ENCODE measurements at regions not wholly inside any gene's neighbourhood (a gene's known extent, or its start where the extent isn't known, plus 50 kb on each side); places are given as distances from the start of the nearest gene placed in this dataset.
"Not testable (repeated sequence)": the region's sequence is repeated elsewhere in the genome, so short reads cannot be mapped to it uniquely, and the experiment has no call there.

GRCh38 chr11:24233041-24233440, 263.8 kb upstream of the LUZP2 start:
- DNase-seq, result no peak

- DNase-seq, result no peak
These were observed 261.9 kb upstream of the LUZP2 start for GRCh38 chr11:24234822-24235508.

- DNase-seq, result no peak
These were observed 257.8 kb upstream of the LUZP2 start for GRCh38 chr11:24238771-24239645.

GRCh38 chr11:24239930-24240329, 256.9 kb upstream of the LUZP2 start:
- DNase-seq, result no peak

DNA sequence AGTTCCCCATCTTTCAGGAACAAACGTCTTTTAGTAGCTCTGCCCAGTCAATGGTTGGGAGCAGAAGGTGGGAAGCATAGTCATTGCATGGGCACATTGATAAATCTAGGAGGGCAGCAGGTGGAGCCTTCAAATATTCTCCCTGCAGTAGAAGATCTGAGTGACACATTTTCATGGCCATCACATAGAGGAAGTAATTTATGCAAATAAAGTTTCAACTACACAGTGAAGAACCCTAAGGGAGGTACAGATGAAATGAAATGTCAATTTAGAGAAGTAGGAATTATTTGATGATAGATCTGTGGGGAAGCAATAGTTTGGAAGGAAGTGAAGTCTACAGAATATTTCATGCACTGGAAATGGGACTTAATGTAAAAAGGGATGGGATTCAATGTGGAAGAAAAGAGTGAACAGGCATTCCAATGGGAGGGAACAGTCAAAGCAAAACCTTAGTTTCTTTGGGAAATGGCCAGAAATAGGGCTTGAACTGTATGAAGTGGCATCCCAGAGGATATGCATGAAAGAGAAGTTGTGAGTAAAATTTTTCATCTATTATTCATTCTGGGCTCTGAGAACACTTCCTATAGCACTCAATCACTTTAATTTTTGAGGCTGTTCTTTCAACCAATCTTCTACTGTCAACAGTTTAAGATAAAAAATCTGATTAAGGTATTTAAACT, 256.2 kb upstream of the LUZP2 start:
- no peak for DNase-seq

DNA sequence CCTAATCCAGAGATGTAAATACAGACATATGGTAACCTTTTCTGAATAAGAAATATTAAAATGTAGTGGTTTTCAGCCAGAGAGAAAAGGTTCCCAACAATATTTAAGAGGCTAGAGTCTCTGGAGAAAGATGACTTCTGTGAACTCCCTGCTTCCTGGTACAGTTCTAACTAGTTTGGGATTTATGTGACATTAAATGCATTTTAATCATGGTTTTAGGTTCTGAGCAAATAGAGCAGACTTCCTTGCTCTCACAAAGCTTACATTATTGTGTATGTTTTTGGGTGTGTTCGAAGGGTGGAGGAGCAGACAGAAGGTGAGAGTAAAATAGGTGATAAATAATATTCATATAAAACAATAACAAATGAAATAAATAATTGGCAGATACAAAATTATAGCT, 250.1 kb upstream of the LUZP2 start:
- DNase-seq, result no peak

DNA sequence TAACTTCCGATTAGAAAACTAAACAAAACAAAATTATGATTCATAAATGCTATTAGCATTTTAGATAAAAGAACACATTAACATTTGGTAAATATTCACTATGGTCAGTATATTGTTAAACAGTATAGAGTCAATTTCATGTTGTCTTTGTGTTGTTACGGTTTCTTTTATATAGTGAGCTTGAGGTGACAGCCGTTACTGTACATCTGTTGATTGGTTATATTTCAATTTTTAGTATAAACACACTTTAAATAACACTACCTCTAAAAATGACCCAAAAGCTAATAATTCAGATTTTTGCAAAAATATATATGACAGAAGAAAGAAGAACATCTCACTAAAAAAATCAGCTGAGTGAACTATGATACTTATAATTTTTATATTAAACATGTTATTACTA, 249.0 kb upstream of the LUZP2 start:
- no peak for DNase-seq

GRCh38 chr11:24249921-24250320, 246.9 kb upstream of the LUZP2 start:
- no peak for DNase-seq

DNA sequence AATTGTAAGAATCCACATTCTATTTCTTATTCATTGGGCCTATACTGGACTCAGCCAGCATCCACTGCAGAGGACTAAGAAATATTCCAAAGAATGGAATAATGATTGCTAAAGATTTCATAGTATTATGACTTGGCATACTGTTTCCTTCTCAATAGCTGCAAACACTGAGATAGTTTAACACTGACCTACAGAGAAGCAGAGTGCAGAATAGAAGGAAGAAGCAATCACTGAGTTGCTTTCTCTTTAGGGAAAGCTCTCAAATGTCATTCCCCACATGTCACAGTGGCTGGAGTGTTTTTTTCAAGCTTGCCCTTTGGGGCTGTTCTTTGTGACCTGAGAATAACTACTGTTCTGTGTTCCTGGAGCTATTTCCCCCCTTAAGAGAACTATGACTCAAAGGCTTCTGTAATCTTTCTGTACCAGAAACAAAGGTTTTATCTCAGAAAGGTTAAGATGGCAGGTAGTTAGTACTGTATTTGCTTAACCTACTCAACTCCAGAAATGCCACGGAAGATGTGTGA, 243.6 kb upstream of the LUZP2 start:
- no peak for DNase-seq

GRCh38 chr11:24264868-24265267, 232.0 kb upstream of the LUZP2 start:
- no peak for DNase-seq

DNA sequence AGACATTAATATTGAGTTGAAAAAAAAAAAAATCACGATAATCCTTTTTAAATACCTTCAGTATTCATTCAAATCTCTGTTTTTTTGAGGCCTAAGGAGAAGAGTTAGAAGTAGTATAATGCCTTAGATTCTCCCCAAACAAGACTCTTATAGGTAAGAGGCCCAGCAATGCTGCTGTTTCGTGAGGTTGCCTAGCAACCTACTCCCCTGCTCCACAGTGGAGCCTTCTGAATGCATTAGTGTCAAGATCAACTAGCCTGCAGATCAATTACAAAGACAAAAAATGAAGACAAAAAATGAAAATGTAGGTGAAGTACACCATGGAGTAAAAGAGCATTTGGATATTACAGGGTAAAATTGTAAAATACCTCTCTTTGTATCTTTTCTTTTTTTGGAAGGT, 229.8 kb upstream of the LUZP2 start:
- no peak for DNase-seq

GRCh38 chr11:24271798-24272197, 225.1 kb upstream of the LUZP2 start:
- no peak for DNase-seq

DNA sequence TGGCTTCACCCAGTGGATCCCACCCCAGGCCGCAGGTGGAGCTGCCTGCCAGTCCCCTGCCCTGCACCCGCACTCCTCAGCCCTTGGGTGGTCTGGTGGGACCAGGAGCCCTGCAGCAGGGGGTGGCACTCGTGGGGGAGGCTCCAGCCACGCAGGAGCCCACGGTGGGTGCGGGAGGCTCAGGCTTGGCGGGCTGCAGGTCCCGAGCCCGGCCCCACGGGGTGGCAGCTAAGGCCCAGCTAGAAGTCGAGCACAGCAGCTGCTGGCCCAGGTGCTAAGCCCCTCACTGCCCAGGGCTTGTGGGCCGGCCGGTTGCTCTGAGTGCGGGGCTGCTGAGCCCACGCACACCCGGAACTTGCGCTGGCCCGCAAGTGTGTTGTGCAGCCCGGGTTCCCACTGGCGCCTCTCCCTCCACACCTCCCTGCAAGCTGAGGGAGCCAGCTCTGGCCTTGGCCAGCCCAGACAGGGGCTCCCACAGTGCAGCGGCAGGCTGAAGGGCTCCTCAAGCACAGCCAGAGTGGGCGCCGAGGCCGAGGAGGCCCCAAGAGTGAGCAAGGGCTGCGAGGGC, 222.6 kb upstream of the LUZP2 start:
- DNase-seq, result not testable (repeated sequence)

DNA sequence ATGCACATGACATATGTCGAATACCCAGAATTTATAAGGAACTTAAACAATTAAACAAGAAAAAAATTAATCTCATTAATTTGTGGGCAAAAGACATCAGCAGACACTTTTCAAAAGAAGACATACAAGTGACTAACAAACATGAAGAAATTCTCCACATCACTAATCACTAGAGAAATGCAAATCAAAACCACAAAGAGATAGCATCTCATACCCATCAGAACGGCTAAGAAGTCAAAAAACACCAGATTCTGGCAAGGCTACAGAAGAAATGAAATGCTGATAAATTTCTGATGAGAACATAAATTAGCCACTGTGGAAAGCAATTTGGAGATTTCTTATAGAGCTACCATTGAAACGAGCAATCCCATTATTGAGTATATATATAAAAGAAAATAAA, 210.6 kb upstream of the LUZP2 start:
- DNase-seq, result no peak

GRCh38 chr11:24289301-24289700, 207.6 kb upstream of the LUZP2 start:
- DNase-seq, result no peak

GRCh38 chr11:24293964-24294363, 202.9 kb upstream of the LUZP2 start:
- no peak for DNase-seq

GRCh38 chr11:24295360-24295759, 201.5 kb upstream of the LUZP2 start:
- DNase-seq, result no peak

- DNase-seq, result no peak
These were observed 199.4 kb upstream of the LUZP2 start for GRCh38 chr11:24297461-24297860.

DNA sequence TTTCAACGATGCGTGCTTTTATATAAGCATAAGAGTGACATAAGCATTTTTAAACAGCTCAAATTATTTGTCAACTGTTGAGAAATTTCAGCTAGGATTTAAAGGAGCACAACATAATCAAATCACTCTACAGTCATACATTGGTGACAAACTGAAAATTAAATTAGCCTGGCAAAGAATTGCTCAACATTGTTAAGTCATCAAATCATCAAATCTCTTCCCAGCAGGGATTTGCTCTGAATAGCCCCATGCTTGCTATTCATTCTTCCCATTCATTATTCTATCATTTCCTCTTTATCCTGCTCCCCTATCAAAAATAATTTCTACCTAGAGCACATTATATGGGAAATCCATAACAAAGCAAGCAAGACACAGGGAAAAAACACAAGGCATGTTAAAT, 198.7 kb upstream of the LUZP2 start:
- DNase-seq, result no peak

DNA sequence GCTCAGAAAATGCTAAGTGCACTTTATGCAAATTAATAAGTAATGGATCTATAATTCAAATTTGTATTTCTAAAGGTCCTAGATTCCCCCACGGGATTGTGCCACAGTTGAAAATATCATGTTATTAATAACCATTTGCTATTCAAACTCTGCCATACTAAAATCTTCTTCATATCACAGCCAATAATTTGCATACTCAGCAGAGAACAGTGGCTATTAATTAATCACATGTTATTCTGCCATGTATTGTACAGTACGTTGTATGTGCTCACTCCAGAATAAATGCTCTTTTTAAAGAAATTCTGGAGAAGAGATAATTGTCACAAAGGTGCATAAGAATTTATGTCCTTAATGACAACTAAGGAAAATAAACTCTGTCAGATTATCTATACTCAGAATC, 184.9 kb upstream of the LUZP2 start:
- no peak for DNase-seq

GRCh38 chr11:24312464-24313238, 184.2 kb upstream of the LUZP2 start:
- peak; percentile 0 for DNase-seq

DNA sequence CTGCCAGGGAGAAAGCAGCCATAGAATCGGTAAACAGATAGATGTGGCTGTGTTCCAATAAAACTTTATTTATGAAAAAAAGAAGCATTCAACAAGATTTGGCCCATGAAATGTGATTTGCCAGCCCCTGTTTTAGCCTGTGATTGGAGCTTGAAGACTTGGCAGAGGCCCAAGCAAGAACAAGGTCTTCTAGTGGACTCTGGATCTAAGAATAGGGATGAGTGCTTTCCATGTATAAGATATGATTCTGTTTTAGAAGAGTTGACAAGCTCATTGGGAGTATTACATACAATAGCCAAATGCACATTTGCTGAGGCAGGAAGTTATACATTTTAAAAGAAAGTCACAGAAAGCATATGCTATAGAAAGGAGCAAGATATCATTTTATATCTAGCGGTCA, 175.6 kb upstream of the LUZP2 start:
- DNase-seq, result no peak

Data from CD4-positive, alpha-beta T cell treated with Interleukin-17A for 1 hour (primary cell).